ENCODE measurements at regions not wholly inside any gene's neighbourhood (a gene's known extent, or its start where the extent isn't known, plus 50 kb on each side); places are given as distances from the start of the nearest gene placed in this dataset.

GRCh38 chr16:49969091-49970030, 55.7 kb upstream of the CNEP1R1 start:
- TF ChIP-seq SPI1 (IDR thresholded peaks at IDR 0.05; ENCODE audit: low read depth, low read length): no peak
- no peak for TF ChIP-seq TAF1 (IDR thresholded peaks at IDR 0.05; ENCODE audit: low read depth, low read length)
- no peak for TF ChIP-seq PAX5 (IDR thresholded peaks at IDR 0.05; ENCODE audit: insufficient read depth, low read length, severe bottlenecking)
- no peak for TF ChIP-seq POU2F2 (IDR thresholded peaks at IDR 0.05; ENCODE audit: low read depth, low read length)
- TF ChIP-seq POLR2AphosphoS5 (IDR thresholded peaks at IDR 0.05; ENCODE audit: low read depth, low read length): no peak
- no peak for TF ChIP-seq POLR2A (IDR thresholded peaks at IDR 0.05; ENCODE audit: low read depth, low read length)
- FAIRE-seq (no peak), DNase-seq (ENCODE audit: insufficient read length, low spot score) (no peak)

GRCh38 chr16:49970797-49971431, 54.1 kb upstream of the CNEP1R1 start:
- no peak for TF ChIP-seq POLR2A (IDR thresholded peaks at IDR 0.05; ENCODE audit: low read depth, low read length)
- no peak for TF ChIP-seq POU2F2 (IDR thresholded peaks at IDR 0.05; ENCODE audit: low read depth, low read length)
- no peak for TF ChIP-seq SPI1 (IDR thresholded peaks at IDR 0.05; ENCODE audit: low read depth, low read length)
- TF ChIP-seq PAX5 (IDR thresholded peaks at IDR 0.05; ENCODE audit: insufficient read depth, low read length, severe bottlenecking): no peak
- no peak for TF ChIP-seq POLR2AphosphoS5 (IDR thresholded peaks at IDR 0.05; ENCODE audit: low read depth, low read length)
- no peak for TF ChIP-seq TAF1 (IDR thresholded peaks at IDR 0.05; ENCODE audit: low read depth, low read length)

GRCh38 chr16:49972280-49972679, 52.7 kb upstream of the CNEP1R1 start:
- FAIRE-seq: no peak
- TF ChIP-seq PAX5 (IDR thresholded peaks at IDR 0.05; ENCODE audit: insufficient read depth, low read length, severe bottlenecking) (no peak), SPI1 (IDR thresholded peaks at IDR 0.05; ENCODE audit: low read depth, low read length) (no peak), TAF1 (IDR thresholded peaks at IDR 0.05; ENCODE audit: low read depth, low read length) (no peak), POU2F2 (IDR thresholded peaks at IDR 0.05; ENCODE audit: low read depth, low read length) (no peak), POLR2AphosphoS5 (IDR thresholded peaks at IDR 0.05; ENCODE audit: low read depth, low read length) (no peak), POLR2A (IDR thresholded peaks at IDR 0.05; ENCODE audit: low read depth, low read length) (no peak)
- no peak for DNase-seq (ENCODE audit: insufficient read length, low spot score)

More at GRCh38 chr16:49970797-49971431, 54.1 kb upstream of the CNEP1R1 start:
- DNase-seq (ENCODE audit: insufficient read length, low spot score): no peak
- FAIRE-seq: no peak

DNA sequence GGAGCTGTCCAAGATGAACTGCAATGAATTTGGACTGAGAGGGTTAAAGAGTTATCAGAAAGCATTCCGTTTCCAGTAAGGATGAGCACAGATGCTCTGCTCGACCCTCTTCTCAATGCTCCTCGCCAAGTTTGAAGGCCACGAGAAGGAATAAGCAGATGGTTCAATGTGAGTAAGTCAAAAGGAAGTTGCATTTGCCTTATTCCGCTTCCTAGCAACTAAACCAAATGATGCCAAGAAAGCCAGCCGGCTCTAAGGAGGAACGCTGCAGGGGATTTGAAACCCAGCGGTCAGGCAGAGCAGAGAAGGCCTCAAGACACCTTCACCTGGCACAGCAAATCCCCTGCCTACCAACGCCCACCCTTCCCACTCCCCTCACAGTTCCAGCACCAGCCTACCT, 52.1 kb upstream of the CNEP1R1 start:
- DNase-seq (ENCODE audit: insufficient read length, low spot score) (no peak), FAIRE-seq (no peak)
- TF ChIP-seq SPI1 (IDR thresholded peaks at IDR 0.05; ENCODE audit: low read depth, low read length) (no peak), POLR2AphosphoS5 (IDR thresholded peaks at IDR 0.05; ENCODE audit: low read depth, low read length) (no peak), POLR2A (IDR thresholded peaks at IDR 0.05; ENCODE audit: low read depth, low read length) (no peak), PAX5 (IDR thresholded peaks at IDR 0.05; ENCODE audit: insufficient read depth, low read length, severe bottlenecking) (no peak), POU2F2 (IDR thresholded peaks at IDR 0.05; ENCODE audit: low read depth, low read length) (no peak), TAF1 (IDR thresholded peaks at IDR 0.05; ENCODE audit: low read depth, low read length) (no peak)
